ENCODE measurements at regions not wholly inside any gene's neighbourhood (a gene's known extent, or its start where the extent isn't known, plus 50 kb on each side); places are given as distances from the start of the nearest gene placed in this dataset.
A peak's percentile ranks its signal among the peaks of the same experiment; 100 is the strongest.

DNA sequence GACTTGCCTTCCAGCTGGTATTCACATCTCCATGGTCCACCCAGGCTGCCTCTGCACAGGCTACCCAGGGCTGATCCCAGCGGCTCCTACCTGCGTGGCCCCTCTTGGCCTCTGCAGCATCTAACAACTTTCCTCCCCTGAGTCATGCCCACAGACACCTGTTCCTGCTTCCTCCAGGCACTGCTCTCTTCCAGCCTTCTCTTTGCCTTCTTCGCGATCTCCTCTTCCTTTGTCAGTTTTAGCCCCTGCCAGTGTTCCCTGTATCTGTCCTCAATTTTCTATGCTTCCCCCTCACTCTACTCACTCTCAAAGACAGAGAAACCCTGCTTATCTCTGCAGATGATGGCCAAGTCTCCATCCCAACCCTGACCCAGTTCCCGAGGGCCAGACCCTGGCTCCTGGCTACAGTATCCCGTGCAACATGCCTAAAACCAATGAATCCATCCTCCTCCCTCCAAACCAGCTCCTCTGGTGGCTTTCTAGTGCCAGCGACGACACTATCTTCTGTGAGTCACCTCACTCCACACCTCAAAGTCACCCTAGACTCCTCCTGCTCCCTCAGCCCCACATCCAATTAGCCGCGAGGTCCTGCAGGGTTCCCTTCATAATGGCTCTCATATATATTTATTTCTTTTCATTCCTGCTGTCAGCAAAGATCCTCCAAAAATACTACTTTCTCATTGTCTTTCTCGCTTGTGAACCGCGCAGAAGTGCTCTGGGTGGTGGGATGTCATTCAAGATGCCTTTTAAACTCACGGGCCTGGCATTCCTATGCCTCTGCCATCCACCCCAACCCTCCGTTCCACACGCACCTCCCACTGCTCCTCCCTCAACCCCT lies 259.2 kb downstream of the TOMM20 start:
- Histone ChIP-seq H3K9ac (ENCODE audit: low read length) (no peak overlapping the region), H3K4me1 (ENCODE audit: insufficient read depth, low read length) (peaks cover 24% of the 10 kb centered on the region), H3K9me3 (ENCODE audit: insufficient read depth, low read depth, low read length) (peaks cover 5% of the 10 kb centered on the region), H3K4me3 (ENCODE audit: insufficient read depth, low read depth, low read length) (no peak overlapping the region), H3K36me3 (ENCODE audit: insufficient read depth, low read length) (no peaks in the 10 kb centered on the region), H2AFZ (ENCODE audit: low read depth, low read length) (no peak overlapping the region), H4K20me1 (ENCODE audit: insufficient read depth, low read length) (no peaks in the 10 kb centered on the region), H3K27ac (ENCODE audit: low read depth, low read length) (no peak overlapping the region), H3K4me2 (ENCODE audit: low read length) (no peak overlapping the region), H3K79me2 (ENCODE audit: insufficient read depth, low read length) (no peaks in the 10 kb centered on the region), H3K27me3 (ENCODE audit: insufficient read depth, low read length) (no peaks in the 10 kb centered on the region)
- Mint-ChIP-seq H3K4me1 (ENCODE audit: low read depth, unreplicated experiment) (peaks cover 33% of the 10 kb centered on the region), H3K27ac (ENCODE audit: unreplicated experiment) (peak overlapping the region; percentile 15), H3K9me3 (ENCODE audit: unreplicated experiment) (peaks cover 7% of the 10 kb centered on the region), H3K27me3 (ENCODE audit: low read depth, unreplicated experiment) (no peaks in the 10 kb centered on the region), H3K4me3 (ENCODE audit: unreplicated experiment) (peak overlapping the region; percentile 60), H3K36me3 (ENCODE audit: low read depth, unreplicated experiment) (no peaks in the 10 kb centered on the region)
- FAIRE-seq (no peak), DNase-seq (ENCODE audit: low read depth) (no peak)
- no peak for TF ChIP-seq EZH2 (IDR thresholded peaks at IDR 0.05; ENCODE audit: insufficient read depth, low read length)
- TF ChIP-seq, protein P1, sequence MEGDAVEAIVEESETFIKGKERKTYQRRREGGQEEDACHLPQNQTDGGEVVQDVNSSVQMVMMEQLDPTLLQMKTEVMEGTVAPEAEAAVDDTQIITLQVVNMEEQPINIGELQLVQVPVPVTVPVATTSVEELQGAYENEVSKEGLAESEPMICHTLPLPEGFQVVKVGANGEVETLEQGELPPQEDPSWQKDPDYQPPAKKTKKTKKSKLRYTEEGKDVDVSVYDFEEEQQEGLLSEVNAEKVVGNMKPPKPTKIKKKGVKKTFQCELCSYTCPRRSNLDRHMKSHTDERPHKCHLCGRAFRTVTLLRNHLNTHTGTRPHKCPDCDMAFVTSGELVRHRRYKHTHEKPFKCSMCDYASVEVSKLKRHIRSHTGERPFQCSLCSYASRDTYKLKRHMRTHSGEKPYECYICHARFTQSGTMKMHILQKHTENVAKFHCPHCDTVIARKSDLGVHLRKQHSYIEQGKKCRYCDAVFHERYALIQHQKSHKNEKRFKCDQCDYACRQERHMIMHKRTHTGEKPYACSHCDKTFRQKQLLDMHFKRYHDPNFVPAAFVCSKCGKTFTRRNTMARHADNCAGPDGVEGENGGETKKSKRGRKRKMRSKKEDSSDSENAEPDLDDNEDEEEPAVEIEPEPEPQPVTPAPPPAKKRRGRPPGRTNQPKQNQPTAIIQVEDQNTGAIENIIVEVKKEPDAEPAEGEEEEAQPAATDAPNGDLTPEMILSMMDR (IDR thresholded peaks at IDR 0.05; ENCODE audit: insufficient read depth, low read depth, low read length) = no peak

DNA sequence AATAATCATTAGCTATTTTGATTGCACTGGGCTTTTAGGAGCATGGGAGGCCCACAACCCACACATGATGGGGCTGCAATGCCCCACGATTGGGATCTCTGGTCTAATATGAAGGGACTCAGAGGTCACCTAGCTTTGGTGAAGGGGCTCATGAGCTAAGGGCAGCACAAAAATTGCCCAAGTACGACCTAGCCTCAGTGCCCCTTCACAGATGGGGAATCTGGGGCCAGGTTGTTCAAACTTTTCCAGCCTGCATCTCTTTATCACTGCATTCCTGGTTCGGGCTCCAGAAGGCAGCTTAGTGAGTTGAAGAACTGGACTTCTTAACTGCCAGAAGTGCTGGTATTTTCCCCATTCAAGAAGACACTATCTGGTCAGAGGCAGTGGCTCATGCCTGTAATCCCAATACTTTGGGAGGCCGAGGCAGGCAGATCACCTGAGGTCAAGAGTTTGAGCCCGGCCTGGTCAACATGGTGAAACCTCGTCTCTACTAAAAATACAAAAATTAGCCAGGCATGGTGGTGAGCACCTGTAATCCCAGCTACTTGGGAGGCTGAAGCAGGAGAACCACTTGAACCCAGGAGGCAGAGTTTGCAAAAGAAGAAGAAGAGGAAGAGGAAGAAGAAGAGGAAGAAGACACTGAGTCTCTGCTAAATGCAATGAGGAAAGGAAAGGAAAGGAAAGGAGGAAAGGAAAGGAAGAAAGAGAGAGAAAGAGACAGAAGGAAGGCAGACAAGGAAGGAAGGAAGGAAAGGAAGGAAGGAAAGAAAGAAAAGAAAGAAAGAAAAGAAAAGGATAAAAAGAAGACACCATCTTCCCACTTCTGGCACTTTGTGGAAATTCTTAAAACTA lies 258.5 kb upstream of the IRF2BP2 start:
- H3K9ac ChIP-seq (ENCODE audit: low read length) = no peak overlapping the region
- H3K27ac Mint-ChIP-seq (ENCODE audit: unreplicated experiment) = no peak overlapping the region
- H4K20me1 ChIP-seq (ENCODE audit: insufficient read depth, low read length) = no peaks in the 10 kb centered on the region
- no peaks in the 10 kb centered on the region for H3K36me3 ChIP-seq (ENCODE audit: insufficient read depth, low read length)
- H3K36me3 Mint-ChIP-seq (ENCODE audit: low read depth, unreplicated experiment) = no peaks in the 10 kb centered on the region
- peaks cover 30% of the 10 kb centered on the region for H3K4me1 ChIP-seq (ENCODE audit: insufficient read depth, low read length)
- H3K9me3 ChIP-seq (ENCODE audit: insufficient read depth, low read depth, low read length) = peaks cover 5% of the 10 kb centered on the region
- no peak for DNase-seq (ENCODE audit: low read depth)
- TF ChIP-seq EZH2 (IDR thresholded peaks at IDR 0.05; ENCODE audit: insufficient read depth, low read length) = no peak
- TF ChIP-seq, protein P1 (IDR thresholded peaks at IDR 0.05; ENCODE audit: insufficient read depth, low read depth, low read length) = no peak
- H3K4me1 Mint-ChIP-seq (ENCODE audit: low read depth, unreplicated experiment) = peaks cover 35% of the 10 kb centered on the region
- no peak for FAIRE-seq
- H3K27me3 Mint-ChIP-seq (ENCODE audit: low read depth, unreplicated experiment) = no peaks in the 10 kb centered on the region
- no peak overlapping the region for H3K4me2 ChIP-seq (ENCODE audit: low read length)
- H2AFZ ChIP-seq (ENCODE audit: low read depth, low read length) = no peak overlapping the region
- H3K4me3 Mint-ChIP-seq (ENCODE audit: unreplicated experiment) = no peak overlapping the region
- no peaks in the 10 kb centered on the region for H3K27me3 ChIP-seq (ENCODE audit: insufficient read depth, low read length)
- H3K27ac ChIP-seq (ENCODE audit: low read depth, low read length) = no peak overlapping the region
- no peaks in the 10 kb centered on the region for H3K79me2 ChIP-seq (ENCODE audit: insufficient read depth, low read length)
- H3K4me3 ChIP-seq (ENCODE audit: insufficient read depth, low read depth, low read length) = no peak overlapping the region
- peaks cover 7% of the 10 kb centered on the region for H3K9me3 Mint-ChIP-seq (ENCODE audit: unreplicated experiment)

All from astrocyte (in vitro differentiated cells and primary cell).